ENCODE measurements at regions not wholly inside any gene's neighbourhood (a gene's known extent, or its start where the extent isn't known, plus 50 kb on each side); places are given as distances from the start of the nearest gene placed in this dataset.

DNA sequence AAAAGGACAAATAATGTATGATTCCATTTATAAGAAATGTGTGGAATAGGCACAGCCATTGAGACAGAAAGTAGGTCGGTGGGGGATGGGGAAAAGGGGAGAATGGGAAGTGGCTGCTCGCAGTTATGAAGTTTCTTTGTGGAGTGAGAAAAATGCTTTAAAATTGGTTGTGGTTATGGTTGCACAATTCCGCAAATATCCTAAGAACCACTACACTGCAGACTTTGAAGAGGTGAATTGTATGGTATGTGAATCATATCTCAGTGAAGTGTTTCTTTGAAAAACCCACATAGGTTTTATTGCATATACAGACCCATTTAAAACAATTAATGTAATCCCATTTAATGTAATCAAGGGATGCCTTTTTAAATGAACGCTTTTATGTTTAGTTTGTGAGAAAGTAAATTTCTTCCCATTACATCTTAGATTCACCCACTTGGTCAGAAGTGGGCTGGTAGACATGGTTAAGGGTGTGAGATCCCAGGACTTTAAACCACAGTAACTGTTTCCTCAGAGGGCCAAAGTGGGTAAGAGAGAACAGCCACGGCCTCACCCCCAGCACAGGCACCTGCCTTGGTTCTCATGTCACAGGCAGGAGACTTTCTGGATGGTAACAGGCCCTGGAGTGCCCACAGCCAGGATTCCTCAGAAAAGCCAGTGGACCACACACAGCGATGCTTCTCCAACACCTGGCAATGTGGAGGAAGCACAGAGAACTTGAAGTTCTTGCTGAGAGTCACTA, 119.3 kb upstream of the GJB6 start:
- peak; percentile 38 for DNase-seq (ENCODE audit: low read depth)
- TF ChIP-seq, protein P1, sequence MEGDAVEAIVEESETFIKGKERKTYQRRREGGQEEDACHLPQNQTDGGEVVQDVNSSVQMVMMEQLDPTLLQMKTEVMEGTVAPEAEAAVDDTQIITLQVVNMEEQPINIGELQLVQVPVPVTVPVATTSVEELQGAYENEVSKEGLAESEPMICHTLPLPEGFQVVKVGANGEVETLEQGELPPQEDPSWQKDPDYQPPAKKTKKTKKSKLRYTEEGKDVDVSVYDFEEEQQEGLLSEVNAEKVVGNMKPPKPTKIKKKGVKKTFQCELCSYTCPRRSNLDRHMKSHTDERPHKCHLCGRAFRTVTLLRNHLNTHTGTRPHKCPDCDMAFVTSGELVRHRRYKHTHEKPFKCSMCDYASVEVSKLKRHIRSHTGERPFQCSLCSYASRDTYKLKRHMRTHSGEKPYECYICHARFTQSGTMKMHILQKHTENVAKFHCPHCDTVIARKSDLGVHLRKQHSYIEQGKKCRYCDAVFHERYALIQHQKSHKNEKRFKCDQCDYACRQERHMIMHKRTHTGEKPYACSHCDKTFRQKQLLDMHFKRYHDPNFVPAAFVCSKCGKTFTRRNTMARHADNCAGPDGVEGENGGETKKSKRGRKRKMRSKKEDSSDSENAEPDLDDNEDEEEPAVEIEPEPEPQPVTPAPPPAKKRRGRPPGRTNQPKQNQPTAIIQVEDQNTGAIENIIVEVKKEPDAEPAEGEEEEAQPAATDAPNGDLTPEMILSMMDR (IDR thresholded peaks at IDR 0.05; ENCODE audit: insufficient read depth, low read length), result no peak
- no peak overlapping the region for H3K4me3 ChIP-seq (ENCODE audit: low read depth, low read length)

DNA sequence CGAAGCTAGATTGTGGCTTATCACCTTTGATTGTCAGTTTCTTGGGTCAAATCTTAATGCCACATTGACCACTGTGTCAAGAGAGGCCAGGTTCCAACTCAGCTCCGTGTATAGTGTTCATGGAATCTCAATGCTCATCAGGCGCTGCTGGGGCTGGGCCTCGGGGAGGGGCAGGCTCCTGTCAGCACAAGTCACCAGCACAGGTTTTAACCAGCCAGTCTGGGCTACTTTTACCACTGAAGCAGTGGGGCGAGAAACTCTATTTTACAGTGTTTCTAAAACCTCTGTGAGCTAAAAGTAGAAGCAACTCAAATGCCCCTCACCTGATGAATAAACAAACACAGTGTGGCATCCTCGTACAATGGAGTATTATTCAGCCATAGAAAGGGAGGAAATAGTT, 118.7 kb upstream of the GJB6 start:
- TF ChIP-seq, protein P1 (IDR thresholded peaks at IDR 0.05; ENCODE audit: insufficient read depth, low read length), result no peak
- H3K4me3 ChIP-seq (ENCODE audit: low read depth, low read length), result no peak overlapping the region
- no peak for DNase-seq (ENCODE audit: low read depth)

DNA sequence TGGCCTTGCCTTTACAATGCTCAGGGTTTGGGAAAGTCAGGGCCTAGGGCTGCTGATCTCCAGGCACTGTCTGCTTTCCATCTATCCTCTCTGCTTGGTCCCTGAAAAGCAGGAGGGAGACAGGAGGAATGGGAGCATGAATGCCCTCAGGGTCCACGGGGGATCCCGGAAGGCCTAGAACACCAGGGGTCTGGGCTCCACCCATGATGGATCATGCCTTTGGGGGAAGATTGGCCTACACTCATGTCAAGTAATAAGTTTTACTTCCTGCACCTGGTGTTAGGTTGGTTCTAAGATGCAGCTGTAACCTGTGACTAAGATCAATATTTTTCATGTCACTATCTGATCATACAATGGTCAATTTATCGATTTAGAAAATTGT, 118.3 kb upstream of the GJB6 start:
- H3K4me3 ChIP-seq (ENCODE audit: low read depth, low read length), result no peak overlapping the region
- TF ChIP-seq, protein P1 (IDR thresholded peaks at IDR 0.05; ENCODE audit: insufficient read depth, low read length), result no peak
- no peak for DNase-seq (ENCODE audit: low read depth)

DNA sequence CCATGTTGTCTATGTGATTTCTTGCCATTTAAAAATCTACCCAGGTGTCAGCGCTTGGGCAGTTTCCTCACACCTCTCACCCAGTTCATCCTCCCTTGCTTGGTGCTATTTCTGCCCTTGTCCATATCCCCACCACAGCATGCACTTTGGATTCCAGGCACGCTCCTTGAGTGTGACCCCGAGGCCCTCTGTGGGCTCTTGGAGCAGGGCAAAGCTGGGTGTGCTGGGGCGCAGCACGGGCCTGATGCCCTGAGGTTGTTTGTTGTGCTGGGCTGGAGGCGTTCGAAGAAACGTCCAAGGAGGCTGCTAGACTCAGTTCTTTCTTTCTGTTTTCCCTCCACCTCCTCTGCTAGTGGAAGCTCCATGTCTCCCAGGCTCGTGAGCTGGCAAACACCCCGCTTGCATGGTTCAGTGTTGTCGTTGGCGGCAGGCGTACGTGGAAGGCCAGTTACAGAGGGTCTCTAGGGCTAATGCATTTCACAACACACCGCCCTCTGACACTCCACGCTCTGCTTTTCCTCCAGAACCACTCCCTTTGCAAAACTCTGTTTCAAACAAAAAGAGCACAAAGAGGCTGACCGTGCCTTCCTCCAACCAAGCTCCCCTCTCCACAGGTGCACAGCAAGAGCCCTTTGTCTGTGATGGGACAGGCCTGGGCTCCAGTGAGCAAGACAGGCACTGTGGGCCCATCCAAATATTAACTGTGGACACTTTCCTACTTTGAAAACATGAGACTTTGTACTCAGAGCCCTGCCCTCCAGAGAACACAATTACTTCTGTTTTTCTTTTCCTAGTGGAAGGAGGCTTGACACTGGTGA, 117.7 kb upstream of the GJB6 start:
- peak; percentile 21 for DNase-seq (ENCODE audit: low read depth)
- TF ChIP-seq, protein P1 (IDR thresholded peaks at IDR 0.05; ENCODE audit: insufficient read depth, low read length), result no peak
- no peak overlapping the region for H3K4me3 ChIP-seq (ENCODE audit: low read depth, low read length)

DNA sequence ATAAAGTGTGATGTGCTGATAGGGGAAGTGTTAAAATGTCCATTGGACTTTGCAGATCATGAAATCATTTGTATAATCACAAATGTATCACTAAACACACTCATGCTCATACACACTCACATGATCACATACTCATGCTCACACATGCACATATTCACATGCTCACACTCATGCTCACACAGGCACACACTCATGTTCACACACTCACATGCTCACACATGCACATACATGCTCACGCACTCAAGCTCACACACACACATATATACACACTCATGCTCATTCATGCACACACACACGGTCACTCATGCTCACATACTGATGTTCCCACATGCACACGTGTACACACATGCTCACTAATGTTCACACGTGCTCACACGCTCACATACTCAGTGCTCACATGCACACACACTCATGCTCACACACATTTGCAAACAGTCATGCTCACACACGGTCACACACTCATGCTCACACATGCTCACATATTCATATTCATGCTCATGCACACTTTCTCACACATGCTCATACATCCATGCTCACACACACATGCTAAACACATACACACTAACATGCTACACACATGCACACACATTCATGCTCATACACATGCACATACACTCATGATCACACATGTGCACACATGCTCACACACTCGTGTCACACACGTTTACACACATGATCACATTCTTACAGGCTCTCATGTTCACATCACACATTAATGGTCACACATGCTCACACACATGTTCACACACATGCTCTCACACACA, 116.7 kb upstream of the GJB6 start:
- TF ChIP-seq, protein P1 (IDR thresholded peaks at IDR 0.05; ENCODE audit: insufficient read depth, low read length), result no peak
- no peak overlapping the region for H3K4me3 ChIP-seq (ENCODE audit: low read depth, low read length)
- DNase-seq (ENCODE audit: low read depth), result no peak

DNA sequence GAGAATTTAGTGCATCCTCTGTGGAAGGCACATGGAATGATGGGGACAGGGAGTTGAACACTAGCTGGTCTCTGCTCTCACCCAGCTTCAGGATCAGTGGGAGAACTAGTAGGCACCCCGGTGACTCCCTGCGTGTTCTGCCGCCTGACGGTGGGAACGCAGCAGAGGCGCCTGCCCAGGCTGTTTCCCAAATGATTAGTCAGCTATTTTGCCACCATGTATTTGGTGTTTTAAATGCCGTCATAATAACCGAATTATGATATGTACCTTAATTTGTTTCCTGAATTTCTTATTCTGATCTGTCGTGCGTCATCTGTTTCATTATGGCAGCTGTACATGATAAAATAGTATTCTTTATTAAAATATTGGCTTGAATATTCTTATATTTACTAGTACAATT, 115.9 kb upstream of the GJB6 start:
- H3K4me3 ChIP-seq (ENCODE audit: low read depth, low read length), result no peak overlapping the region
- DNase-seq (ENCODE audit: low read depth), result no peak
- TF ChIP-seq, protein P1 (IDR thresholded peaks at IDR 0.05; ENCODE audit: insufficient read depth, low read length), result no peak

Measured in fibroblast of the aortic adventitia (primary cell).